ENCODE measurements at regions not wholly inside any gene's neighbourhood (a gene's known extent, or its start where the extent isn't known, plus 50 kb on each side); places are given as distances from the start of the nearest gene placed in this dataset.

DNA sequence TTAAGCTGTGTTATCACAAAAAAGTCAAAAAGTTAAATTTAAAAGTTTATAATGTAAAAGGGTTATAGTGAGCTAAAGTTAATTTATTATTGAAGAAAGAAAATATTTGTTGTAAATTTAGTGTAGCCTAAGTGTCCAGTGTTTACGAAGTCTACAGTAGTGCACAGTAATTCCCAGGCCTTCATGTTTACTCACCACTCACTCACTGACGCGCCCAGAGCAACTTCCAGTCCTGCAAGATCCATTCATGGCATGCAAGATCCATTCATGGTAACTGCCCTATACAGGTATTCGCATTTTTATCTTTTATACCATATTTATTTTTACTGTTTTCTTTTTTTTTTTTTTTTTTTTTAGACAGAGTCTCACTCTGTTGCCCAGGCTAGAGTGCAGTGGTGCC, 69.5 kb downstream of the TPRA1 start:
- ChIA-PET CTCF (no interaction called here), POLR2A (no interaction called here)
- DNase-seq (no peak), ATAC-seq (ENCODE audit: low read depth) (no peak)
- H3K4me1 Mint-ChIP-seq: no peaks in the 10 kb centered on the region
- H3K27me3 Mint-ChIP-seq: peaks cover 15% of the 10 kb centered on the region
- no peak overlapping the region for H3K4me3 Mint-ChIP-seq
- no peaks in the 10 kb centered on the region for H3K36me3 Mint-ChIP-seq (ENCODE audit: low read depth)
- H3K27ac Mint-ChIP-seq: no peak overlapping the region
- TF ChIP-seq, protein P1, sequence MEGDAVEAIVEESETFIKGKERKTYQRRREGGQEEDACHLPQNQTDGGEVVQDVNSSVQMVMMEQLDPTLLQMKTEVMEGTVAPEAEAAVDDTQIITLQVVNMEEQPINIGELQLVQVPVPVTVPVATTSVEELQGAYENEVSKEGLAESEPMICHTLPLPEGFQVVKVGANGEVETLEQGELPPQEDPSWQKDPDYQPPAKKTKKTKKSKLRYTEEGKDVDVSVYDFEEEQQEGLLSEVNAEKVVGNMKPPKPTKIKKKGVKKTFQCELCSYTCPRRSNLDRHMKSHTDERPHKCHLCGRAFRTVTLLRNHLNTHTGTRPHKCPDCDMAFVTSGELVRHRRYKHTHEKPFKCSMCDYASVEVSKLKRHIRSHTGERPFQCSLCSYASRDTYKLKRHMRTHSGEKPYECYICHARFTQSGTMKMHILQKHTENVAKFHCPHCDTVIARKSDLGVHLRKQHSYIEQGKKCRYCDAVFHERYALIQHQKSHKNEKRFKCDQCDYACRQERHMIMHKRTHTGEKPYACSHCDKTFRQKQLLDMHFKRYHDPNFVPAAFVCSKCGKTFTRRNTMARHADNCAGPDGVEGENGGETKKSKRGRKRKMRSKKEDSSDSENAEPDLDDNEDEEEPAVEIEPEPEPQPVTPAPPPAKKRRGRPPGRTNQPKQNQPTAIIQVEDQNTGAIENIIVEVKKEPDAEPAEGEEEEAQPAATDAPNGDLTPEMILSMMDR (IDR thresholded peaks at IDR 0.05): no peak
- peaks cover 5% of the 10 kb centered on the region for H3K9me3 Mint-ChIP-seq
- intact Hi-C loops (cut with micrococcal nuclease): no loop called here

DNA sequence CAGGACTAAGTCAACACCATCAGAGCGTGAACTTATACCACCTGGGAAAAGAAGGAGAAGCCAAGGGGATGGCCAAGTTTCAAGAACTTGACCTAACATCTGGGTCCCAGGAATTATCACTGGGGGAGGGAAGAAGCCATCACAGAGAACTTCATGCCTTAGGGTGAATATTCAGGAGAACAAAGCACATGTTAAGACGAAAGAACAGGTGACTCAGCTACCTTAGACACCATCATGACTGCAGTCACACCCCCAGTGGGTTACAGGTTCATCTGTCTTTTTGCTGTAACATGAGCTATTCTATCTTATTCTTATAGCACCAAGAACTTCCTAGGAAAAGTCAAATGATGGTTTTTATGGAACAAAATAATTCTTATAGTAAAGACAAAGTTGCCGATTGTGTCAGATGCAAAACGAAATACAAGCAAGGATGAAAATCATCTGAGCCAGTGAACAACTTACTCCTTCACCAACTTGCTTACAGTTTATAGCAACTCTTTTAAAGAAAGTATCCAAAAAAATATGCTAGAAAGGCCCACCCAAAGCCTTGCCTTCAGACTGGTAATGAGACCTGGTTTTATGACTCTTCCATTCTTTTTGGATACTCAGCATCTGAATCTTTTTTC, 72.0 kb downstream of the TPRA1 start:
- Mint-ChIP-seq H3K4me1 (no peaks in the 10 kb centered on the region), H3K36me3 (ENCODE audit: low read depth) (no peaks in the 10 kb centered on the region), H3K27me3 (peaks cover 11% of the 10 kb centered on the region), H3K9me3 (peaks cover 5% of the 10 kb centered on the region), H3K27ac (no peak overlapping the region), H3K4me3 (no peak overlapping the region)
- TF ChIP-seq, protein P1 (IDR thresholded peaks at IDR 0.05): no peak
- intact Hi-C loops (cut with micrococcal nuclease): no loop called here
- no peak for DNase-seq
- CTCF ChIA-PET: no interaction called here
- POLR2A ChIA-PET: no interaction called here
- no peak for ATAC-seq (ENCODE audit: low read depth)

DNA sequence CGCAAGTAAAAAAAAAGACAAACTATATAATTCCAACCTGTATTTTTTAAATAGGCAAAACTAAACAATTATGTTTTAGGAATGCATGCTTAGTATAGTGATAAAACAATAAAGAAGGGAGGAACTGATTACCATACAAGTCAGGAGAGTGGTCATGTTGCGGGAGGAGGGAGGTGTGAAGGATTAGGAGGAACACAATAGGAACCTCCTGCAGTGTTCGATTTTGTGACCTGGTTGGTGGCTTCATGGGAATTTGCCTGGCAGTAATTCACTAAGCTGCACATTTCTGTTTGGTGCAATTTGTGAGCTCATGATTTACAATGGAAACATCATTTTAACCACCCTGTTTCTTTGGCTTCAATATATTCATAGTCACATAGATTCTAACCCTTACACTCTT, 78.3 kb downstream of the TPRA1 start:
- ATAC-seq (ENCODE audit: low read depth) (no peak), DNase-seq (no peak)
- ChIA-PET POLR2A (no interaction called here), CTCF (no interaction called here)
- Mint-ChIP-seq H3K27me3 (peaks cover 8% of the 10 kb centered on the region), H3K4me3 (no peak overlapping the region), H3K4me1 (no peaks in the 10 kb centered on the region), H3K9me3 (no peaks in the 10 kb centered on the region), H3K27ac (no peak overlapping the region), H3K36me3 (ENCODE audit: low read depth) (no peaks in the 10 kb centered on the region)
- TF ChIP-seq, protein P1 (IDR thresholded peaks at IDR 0.05): no peak
- intact Hi-C loops (cut with micrococcal nuclease): no loop called here

DNA sequence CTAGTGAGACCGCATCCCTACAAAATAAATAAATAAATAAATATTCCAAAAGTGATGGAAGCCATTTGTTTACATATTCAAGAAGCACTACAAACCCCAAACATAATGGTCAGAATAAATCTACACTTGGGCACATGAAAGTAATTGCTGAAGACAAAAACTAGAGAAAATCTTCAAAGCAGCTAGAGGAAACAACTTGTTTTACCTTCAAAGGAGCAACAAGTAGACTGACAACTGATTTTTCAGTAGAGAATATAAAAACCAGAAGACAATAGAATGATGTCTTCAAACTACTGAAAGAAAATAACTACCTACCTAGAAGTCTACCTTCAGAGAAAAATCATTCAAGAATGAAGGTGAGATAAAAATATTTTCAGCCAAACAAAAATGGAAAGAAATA, 89.4 kb downstream of the TPRA1 start:
- ATAC-seq (ENCODE audit: low read depth): no peak
- intact Hi-C loops (cut with micrococcal nuclease): no loop called here
- H3K27ac Mint-ChIP-seq: no peak overlapping the region
- peaks cover 22% of the 10 kb centered on the region for H3K27me3 Mint-ChIP-seq
- peaks cover 27% of the 10 kb centered on the region for H3K9me3 Mint-ChIP-seq
- peaks cover 4% of the 10 kb centered on the region for H3K36me3 Mint-ChIP-seq (ENCODE audit: low read depth)
- CTCF ChIA-PET: no interaction called here
- no peak overlapping the region for H3K4me3 Mint-ChIP-seq
- DNase-seq: no peak
- no peaks in the 10 kb centered on the region for H3K4me1 Mint-ChIP-seq
- POLR2A ChIA-PET: no interaction called here
- TF ChIP-seq, protein P1 (IDR thresholded peaks at IDR 0.05): no peak

DNA sequence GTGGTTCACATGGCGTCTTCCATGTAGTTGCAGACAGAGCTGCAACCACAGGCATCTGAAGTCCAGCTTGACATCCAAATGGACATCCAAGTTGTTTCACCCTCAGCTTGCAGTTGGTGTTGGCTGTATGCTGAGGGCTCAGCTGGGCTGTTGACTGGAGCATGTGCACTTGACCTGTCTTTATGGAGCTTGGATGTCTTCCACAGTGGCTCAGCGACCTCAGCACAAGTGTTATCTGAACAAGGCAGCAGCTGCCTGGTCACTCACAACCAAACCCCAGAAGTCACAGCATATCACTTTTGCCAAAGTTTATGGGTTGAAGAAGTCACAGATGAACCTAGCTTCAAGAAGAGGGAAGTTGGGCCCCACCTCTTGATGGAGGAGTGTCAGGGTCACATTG, 92.9 kb downstream of the TPRA1 start:
- Mint-ChIP-seq H3K36me3 (ENCODE audit: low read depth) (peaks cover 4% of the 10 kb centered on the region), H3K27me3 (peaks cover 22% of the 10 kb centered on the region), H3K4me3 (no peak overlapping the region), H3K9me3 (peaks cover 21% of the 10 kb centered on the region), H3K4me1 (no peaks in the 10 kb centered on the region), H3K27ac (no peak overlapping the region)
- ATAC-seq (ENCODE audit: low read depth): no peak
- intact Hi-C loops (cut with micrococcal nuclease): no loop called here
- POLR2A ChIA-PET: no interaction called here
- DNase-seq: no peak
- CTCF ChIA-PET: no interaction called here
- TF ChIP-seq, protein P1 (IDR thresholded peaks at IDR 0.05): no peak

All from activated B cell treated with CpG ODN at 0.5 μM for 24 hours (primary cell).